Hepatocyte (in vitro differentiated cells): ENCODE measurements at regions not wholly inside any gene's neighbourhood (a gene's known extent, or its start where the extent isn't known, plus 50 kb on each side); places are given as distances from the start of the nearest gene placed in this dataset.
A peak's percentile ranks its signal among the peaks of the same experiment; 100 is the strongest.
"Not testable (repeated sequence)": the region's sequence is repeated elsewhere in the genome, so short reads cannot be mapped to it uniquely, and the experiment has no call there.

Source experiments
- DNase-seq: peaks from one replicate; pipeline ENCODE4 v3.0.0-alpha.2; 2016; ENCODE audit warnings: low spot score
- H2AFZ ChIP-seq: fragments of 200-600 bp; sonication (generic); 2 replicates; pipeline ENCODE4 v1.6.0; 2016; ENCODE audit warnings: antibody characterized with exemption, mild to moderate bottlenecking
- H3K27ac ChIP-seq: fragments of 200-600 bp; sonication (generic); 2 replicates; pipeline ENCODE4 v1.5.1; 2016; ENCODE audit warnings: mild to moderate bottlenecking
- H3K27me3 ChIP-seq: fragments of 200-600 bp; sonication (generic); 2 replicates; pipeline ENCODE4 v1.6.1; 2016
- H3K36me3 ChIP-seq: fragments of 200-600 bp; sonication (generic); replicated peaks from 2 replicates; pipeline ENCODE4 v1.5.1; 2016; ENCODE audit warnings: low read depth; ENCODE audit not compliant: insufficient read depth
- H3K4me1 ChIP-seq: fragments of 200-600 bp; sonication (generic); 2 replicates; pipeline ENCODE4 v1.5.1; 2016; ENCODE audit warnings: mild to moderate bottlenecking, moderate library complexity; ENCODE audit not compliant: insufficient read depth
- H3K4me2 ChIP-seq: fragments of 200-600 bp; sonication (generic); 2 replicates; pipeline ENCODE4 v1.6.0; 2016
- H3K4me3 ChIP-seq: fragments of 200-600 bp; sonication (generic); 2 replicates; pipeline ENCODE4 v1.5.1; 2016; ENCODE audit warnings: mild to moderate bottlenecking
- H3K79me2 ChIP-seq: fragments of 200-600 bp; sonication (generic); 2 replicates; pipeline ENCODE4 v1.6.0; 2017; ENCODE audit warnings: mild to moderate bottlenecking
- H3K9me2 ChIP-seq: fragments of 200-600 bp; sonication (generic); replicated peaks from 2 replicates; pipeline ENCODE4 v1.6.0; 2017; ENCODE audit warnings: mild to moderate bottlenecking; ENCODE audit not compliant: insufficient read depth
- H3K9me3 ChIP-seq: fragments of 200-600 bp; sonication (generic); 2 replicates; pipeline ENCODE4 v1.5.1; 2016; ENCODE audit warnings: low read depth, mild to moderate bottlenecking
- H4K20me1 ChIP-seq: fragments of 200-600 bp; sonication (generic); 2 replicates; pipeline ENCODE4 v1.6.0; 2016; ENCODE audit warnings: mild to moderate bottlenecking; ENCODE audit not compliant: insufficient read depth, poor library complexity, severe bottlenecking
- EZH2 ChIP-seq: fragments of 200-600 bp; sonication (generic); IDR thresholded peaks from 2 replicates; pipeline ENCODE4 v1.6.1; 2016; ENCODE audit warnings: antibody characterized with exemption, mild to moderate bottlenecking, borderline replicate concordance
- EZH2phosphoT487 ChIP-seq: fragments of 200-600 bp; sonication (generic); IDR thresholded peaks from one replicate; pipeline ENCODE4 v1.6.1; 2018; ENCODE audit warnings: antibody characterized with exemption, mild to moderate bottlenecking, low read depth, moderate library complexity; ENCODE audit not compliant: unreplicated experiment, severe bottlenecking
- WGBS: methylation state at CpG from one replicate; pipeline ENCODE4 v1.1.6; 2016; ENCODE audit warnings: low lambda C conversion rate; ENCODE audit errors: missing lambda C conversion rate; 5-methylcytosine and 5-hydroxymethylcytosine counted together
- TF ChIP-seq, protein P1 (sequence below): fragments of 200-600 bp; sonication (generic); IDR thresholded peaks from 2 replicates; pipeline ENCODE4 v1.5.1; 2016; ENCODE audit warnings: antibody characterized with exemption, mild to moderate bottlenecking; ENCODE audit not compliant: poor library complexity

DNA sequence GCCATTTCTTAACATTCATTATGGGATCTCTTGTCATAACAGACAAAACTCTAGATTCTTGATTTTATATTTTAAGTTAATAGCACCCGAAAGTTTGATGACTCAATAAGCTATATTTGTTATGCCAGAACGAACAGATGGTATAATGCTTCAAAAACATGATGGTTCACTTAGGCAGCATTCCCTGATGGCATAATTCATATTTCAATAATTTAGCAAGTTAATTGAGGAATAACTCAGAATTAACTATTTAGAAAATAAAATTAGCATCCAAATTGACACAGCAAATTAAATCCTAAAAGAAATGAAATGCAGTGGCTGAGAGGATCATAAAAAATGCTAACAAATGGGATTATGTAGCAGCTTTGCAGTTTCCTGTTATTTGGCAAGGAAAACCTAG lies 260.8 kb upstream of the MBL2 start:
- WGBS = 87% methylated on average over 2 of the region's 2 CpGs
- no peaks in the 10 kb centered on the region for H3K9me2 ChIP-seq
- peaks cover 13% of the 10 kb centered on the region for H3K4me1 ChIP-seq
- H3K27ac ChIP-seq = no peak overlapping the region
- no peaks in the 10 kb centered on the region for H3K27me3 ChIP-seq
- H3K9me3 ChIP-seq = no peaks in the 10 kb centered on the region
- no peak overlapping the region for H3K4me3 ChIP-seq
- TF ChIP-seq, protein P1, sequence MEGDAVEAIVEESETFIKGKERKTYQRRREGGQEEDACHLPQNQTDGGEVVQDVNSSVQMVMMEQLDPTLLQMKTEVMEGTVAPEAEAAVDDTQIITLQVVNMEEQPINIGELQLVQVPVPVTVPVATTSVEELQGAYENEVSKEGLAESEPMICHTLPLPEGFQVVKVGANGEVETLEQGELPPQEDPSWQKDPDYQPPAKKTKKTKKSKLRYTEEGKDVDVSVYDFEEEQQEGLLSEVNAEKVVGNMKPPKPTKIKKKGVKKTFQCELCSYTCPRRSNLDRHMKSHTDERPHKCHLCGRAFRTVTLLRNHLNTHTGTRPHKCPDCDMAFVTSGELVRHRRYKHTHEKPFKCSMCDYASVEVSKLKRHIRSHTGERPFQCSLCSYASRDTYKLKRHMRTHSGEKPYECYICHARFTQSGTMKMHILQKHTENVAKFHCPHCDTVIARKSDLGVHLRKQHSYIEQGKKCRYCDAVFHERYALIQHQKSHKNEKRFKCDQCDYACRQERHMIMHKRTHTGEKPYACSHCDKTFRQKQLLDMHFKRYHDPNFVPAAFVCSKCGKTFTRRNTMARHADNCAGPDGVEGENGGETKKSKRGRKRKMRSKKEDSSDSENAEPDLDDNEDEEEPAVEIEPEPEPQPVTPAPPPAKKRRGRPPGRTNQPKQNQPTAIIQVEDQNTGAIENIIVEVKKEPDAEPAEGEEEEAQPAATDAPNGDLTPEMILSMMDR = no peak
- TF ChIP-seq EZH2 (no peak), EZH2phosphoT487 (no peak)
- H2AFZ ChIP-seq = no peak overlapping the region
- H4K20me1 ChIP-seq = no peaks in the 10 kb centered on the region
- no peaks in the 10 kb centered on the region for H3K36me3 ChIP-seq
- DNase-seq = no peak
- H3K4me2 ChIP-seq = no peak overlapping the region
- no peaks in the 10 kb centered on the region for H3K79me2 ChIP-seq

DNA sequence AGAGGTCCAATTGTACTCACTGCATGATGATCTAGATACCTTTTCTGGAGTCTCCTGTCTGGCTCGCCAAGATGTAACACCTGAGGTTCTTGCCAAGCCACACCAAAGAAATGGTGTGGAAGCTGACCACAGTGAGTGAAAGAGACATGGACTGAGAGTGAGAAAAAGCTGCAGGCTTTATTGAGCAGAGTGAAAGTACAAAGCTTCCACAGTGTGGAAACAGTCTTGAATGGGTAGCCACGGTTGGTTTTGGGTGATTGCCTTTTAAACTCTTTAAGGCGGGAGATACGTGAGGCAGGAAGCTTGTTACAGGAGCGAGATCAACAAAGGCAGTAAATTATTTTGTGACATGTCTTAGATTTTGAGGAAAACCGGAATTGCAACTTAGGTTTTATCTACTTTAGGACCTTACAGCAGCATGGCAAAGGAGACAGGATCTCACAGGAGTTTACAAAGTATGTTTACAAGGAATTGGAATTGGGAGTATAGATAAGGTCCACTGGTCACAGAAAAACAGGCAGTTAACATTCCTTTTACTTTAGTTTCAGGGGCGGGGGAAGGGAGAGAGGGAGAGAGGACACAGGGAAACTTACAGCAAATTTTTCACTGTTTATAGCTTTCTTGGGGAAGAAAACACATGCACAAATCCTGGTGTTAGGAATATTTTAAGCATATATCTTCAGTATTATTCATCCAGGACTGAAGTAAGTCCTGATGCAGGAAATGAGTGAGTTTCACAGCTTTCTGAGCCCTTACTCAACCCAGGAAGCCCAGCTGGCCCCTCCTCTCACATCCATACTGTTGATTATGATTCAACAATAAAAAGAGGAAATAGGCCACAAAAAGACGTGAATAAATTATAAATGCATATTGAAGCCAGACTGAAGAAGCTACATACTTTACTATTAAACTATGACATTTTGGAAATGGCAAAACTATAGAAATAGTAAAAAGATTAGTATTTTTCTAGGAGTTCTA lies 257.6 kb upstream of the MBL2 start:
- H3K27me3 ChIP-seq, H4K20me1 ChIP-seq, H3K4me3 ChIP-seq, H3K36me3 ChIP-seq, H3K79me2 ChIP-seq, H3K9me2 ChIP-seq, H3K9me3 ChIP-seq: not testable (repeated sequence)
- H2AFZ ChIP-seq = peak overlapping the region; percentile 36
- H3K4me1 ChIP-seq = peaks cover 22% of the 10 kb centered on the region
- peak overlapping the region; percentile 87 for H3K27ac ChIP-seq
- H3K4me2 ChIP-seq = peak overlapping the region; percentile 70
- 23% methylated on average over 8 of the region's 8 CpGs for WGBS
- DNase-seq = peak; percentile 32

DNA sequence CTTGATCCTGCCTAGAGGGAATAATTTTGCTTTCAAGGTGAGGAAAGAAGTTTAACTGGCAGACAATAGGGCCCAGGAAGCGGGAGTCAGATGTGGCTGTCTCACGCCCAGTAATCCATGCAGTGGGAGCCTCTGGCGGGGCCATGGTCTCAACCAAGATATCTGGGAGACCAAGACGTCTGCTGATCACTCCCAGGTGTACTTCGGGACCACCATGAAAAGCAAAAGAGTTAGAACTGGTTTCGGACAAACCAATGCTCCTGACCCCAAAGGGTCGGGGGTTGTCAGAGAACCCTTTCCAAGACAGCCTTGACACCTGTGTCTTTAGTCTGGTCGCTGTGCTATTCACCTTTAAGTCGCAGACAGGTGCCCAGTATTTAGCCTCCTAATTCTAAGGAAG lies 256.9 kb upstream of the MBL2 start:
- Histone ChIP-seq H3K36me3 (no peaks in the 10 kb centered on the region), H3K4me3 (no peak overlapping the region), H3K79me2 (no peaks in the 10 kb centered on the region), H3K27ac (peak overlapping the region; percentile 87), H3K9me3 (no peaks in the 10 kb centered on the region), H2AFZ (peak overlapping the region; percentile 36), H3K27me3 (no peaks in the 10 kb centered on the region), H3K4me1 (peaks cover 22% of the 10 kb centered on the region), H3K9me2 (no peaks in the 10 kb centered on the region), H4K20me1 (no peaks in the 10 kb centered on the region), H3K4me2 (peak overlapping the region; percentile 70)
- DNase-seq = no peak
- 91% methylated on average over 9 of the region's 9 CpGs for WGBS
- TF ChIP-seq EZH2phosphoT487 (no peak), EZH2 (no peak)
- TF ChIP-seq, protein P1 = no peak

DNA sequence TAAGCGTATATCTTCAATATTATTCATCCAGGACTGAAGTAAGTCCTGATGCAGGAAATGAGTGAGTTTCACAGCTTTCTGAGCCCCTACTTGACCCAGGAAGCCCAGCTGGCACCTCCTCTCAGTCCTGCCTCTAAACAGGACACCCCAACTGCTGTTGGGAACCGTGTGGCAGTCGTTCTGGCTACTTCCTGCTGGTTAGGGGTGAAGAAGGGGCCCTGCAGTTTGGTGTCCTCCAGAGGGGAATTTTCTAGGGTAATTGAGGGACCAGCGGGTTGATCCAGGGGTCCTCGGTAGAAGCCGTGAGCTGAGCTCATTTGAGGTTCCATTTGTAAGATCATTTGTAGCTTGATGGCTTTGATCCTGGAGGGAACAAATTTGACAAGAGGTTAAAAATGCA lies 253.2 kb upstream of the MBL2 start:
- Histone ChIP-seq H3K27ac (peak overlapping the region; percentile 70), H3K4me2 (peak overlapping the region; percentile 72), H3K4me1 (peaks cover 25% of the 10 kb centered on the region), H2AFZ (peak overlapping the region; percentile 50)
- H3K9me3 ChIP-seq, H3K79me2 ChIP-seq, H3K27me3 ChIP-seq, H3K9me2 ChIP-seq, H4K20me1 ChIP-seq, H3K36me3 ChIP-seq, DNase-seq, H3K4me3 ChIP-seq: not testable (repeated sequence)
- WGBS = 69% methylated on average over 6 of the region's 6 CpGs
